ENCODE measurements at regions not wholly inside any gene's neighbourhood (a gene's known extent, or its start where the extent isn't known, plus 50 kb on each side); places are given as distances from the start of the nearest gene placed in this dataset.
"Not testable (repeated sequence)": the region's sequence is repeated elsewhere in the genome, so short reads cannot be mapped to it uniquely, and the experiment has no call there.

DNA sequence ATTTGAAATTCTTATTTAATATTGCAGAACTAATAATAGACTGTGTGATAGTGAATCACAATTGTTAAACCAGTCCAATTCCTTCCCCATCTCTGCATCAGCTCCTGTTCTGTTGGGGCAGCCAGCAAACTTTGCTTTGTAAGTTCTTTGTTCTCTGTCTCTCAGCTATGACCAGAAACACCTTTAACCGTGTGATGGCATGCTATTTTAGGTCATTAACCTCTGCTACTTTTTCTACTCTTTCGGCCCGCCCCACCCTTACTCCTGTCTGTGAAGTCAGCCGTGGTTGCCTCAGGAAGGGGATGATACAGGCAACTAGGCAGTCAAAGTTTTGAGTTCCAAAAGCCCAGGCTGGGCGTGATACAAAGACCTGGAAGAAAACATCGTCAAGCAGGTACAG, 51.3 kb upstream of the EGFL6 start:
- no peak for DNase-seq

DNA sequence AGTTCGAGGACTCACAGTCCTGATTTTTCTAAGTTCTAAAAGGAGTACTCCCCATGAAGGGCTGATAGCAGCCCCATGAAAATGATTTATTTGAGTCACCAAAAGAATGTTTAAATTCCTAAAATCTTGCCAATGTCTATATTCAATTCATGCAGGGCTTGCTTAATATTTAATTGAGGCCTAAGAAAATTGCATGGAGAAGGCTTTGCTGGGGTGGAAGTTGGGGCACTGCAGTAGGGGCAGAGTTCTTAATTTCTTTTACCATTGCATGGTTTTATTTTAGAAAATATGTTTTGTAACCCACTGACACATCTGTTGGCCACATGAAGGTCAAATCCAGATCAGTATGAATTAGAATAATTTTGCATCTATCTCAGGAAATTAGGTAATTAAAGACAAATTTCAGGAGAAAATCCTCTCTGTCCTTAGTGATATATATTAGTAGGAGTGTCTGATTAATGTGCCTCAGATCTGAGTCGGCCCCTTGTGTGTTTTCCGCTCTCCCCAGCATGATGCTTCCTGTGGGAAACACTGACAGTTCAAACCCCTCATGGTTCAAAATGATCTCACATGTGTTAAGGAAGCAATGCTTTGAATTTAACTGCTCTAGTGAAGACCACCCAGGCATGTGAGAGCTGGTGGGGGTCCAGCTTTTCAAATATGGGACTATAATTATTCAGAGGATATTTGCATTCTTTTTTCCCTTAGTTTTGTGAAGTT, 54.0 kb upstream of the EGFL6 start:
- no peak for DNase-seq

DNA sequence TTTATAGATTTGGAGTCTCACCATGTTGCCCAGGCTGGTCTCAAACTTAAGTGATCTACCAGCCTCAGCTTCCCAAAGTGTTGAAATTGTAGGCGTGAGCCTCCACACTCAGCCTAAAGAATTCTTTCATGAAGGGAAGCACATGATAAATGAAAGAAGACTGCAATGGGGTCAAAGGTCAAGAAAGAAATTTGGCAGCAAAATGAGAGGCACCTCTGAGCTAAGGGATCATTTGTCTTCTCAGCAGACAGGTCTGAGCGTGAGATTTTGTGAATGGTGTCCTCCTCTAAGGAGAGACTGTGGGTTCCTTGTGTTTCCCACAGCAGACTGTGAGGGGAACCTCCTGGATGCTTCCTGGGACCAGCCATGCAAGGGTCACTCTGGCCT, 57.5 kb upstream of the EGFL6 start:
- no peak for DNase-seq

DNA sequence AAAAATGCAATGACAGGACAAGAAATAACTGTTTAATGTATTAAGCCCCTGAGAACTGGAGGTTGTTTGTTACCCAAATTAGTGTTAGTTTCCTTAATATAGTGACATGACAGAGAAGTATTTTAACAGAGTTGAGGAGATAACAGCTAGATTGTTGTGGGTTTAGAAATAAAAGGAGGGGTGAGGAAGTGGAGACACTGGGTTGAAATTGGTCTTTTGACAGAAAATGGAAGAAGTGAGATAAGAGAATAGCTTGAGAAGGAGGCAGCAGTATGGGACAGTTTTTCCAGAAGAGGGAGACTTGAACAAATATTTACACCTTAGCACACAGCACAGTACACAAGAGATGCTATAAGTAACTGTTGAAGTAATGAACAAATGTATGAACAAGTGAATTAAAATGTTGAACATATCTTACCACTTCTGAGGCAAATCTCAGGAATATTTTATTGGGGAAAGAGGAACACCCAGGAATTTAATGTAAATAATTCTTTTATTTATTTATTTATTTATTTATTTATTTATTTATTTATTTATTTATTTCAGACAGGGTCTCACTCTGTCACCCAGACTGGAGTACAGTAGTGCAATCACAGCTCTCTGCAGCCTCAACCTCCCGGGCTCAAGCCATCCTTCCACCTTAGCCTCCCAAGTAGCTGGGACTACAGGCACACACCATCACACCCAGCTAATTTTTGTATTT, 58.0 kb upstream of the EGFL6 start:
- DNase-seq, result no peak

DNA sequence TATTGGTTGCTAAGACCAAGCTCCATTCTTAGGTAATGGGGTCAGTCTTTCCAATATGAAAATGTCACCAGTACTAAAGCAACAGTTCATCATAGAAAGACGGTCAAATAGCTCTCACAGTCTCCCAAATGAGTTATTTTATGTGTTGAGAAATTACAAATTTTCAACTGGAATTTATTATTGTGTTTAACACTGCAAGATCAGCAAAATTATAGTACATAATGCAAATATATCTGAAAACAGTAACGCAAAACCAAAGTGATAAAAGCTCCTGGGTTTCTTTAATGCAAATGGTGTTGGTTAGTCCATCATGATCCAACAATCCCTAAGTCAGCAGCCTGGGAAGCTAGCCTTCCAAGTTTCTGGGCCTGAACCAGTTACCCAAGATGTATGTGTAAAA, 61.5 kb upstream of the EGFL6 start:
- DNase-seq, result no peak

DNA sequence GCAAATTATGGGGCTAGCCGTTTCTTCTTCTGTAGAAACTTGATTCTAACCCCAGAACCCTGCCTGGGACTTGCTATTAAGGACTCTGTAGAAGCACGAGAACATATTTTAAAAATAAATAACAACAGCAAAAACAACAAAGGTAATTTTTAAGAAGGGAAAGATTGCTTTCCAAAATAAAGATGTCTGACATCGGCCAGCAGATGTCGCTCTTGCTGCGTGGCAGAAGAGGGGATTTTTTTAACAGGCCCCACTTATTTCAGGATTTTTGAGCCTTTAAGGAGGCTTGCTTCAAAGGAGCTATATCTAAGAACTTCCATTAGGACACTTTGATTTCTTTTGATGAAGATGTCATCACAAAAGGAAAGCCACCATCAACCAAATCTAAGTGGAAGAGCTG, 62.8 kb upstream of the EGFL6 start:
- peak; percentile 42 for DNase-seq

DNA sequence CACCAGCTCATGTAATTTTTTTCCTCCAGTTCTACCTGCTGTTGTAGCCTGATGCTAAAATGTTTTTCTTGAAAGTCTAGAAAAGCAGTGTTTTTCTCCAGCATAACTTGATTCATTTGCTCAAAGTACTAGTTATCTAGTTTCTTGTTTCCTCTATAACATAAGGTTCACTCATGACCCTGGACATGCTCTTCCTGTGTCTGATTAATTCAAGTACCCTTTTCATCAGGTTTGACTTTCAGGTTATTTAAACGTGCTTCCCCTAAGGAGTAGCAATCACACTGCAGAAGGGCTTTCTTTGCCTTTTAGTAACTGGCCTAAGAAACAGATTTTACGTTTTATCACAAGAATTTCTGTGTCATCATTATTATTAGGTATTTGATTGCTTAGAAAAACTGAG, 66.8 kb upstream of the EGFL6 start:
- no peak for DNase-seq

DNA sequence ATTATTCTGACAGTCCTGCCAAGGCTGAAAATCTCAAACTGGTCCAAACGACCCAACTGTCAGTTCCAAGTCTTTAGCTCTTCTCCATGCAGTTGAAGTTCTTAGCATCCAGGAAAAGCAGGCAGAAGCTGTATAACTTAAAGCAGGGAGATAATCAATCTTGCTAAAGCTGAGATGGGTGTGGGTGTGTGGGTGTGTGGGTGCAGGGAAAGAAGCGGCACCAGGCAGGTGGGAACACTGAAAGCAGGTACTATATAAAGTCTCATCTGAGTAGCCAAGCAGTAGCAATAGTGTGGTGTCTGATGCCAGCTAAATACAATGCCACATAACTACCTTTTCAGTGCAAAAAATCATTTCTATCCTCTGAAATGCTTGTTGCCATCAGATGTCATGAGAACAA, 69.7 kb upstream of the EGFL6 start:
- DNase-seq, result no peak

DNA sequence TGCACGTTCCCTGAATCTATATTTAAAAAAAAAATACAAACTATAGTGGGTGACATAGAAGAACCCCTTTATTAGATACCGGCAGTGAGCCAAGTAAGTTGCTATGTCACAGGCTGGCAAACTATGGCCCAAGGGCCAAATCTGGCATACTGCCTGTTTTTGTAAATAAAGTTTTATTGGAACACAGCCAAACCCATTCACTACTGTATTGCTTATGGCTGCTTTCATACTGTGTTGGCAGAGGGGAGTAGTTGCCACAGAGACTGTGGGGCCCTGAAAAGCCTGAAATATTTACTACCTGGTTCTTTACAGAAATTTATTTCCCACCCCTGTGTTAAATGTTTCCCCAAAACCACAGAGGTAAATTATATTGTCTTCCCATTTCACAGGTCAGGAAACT, 71.2 kb upstream of the EGFL6 start:
- no peak for DNase-seq

DNA sequence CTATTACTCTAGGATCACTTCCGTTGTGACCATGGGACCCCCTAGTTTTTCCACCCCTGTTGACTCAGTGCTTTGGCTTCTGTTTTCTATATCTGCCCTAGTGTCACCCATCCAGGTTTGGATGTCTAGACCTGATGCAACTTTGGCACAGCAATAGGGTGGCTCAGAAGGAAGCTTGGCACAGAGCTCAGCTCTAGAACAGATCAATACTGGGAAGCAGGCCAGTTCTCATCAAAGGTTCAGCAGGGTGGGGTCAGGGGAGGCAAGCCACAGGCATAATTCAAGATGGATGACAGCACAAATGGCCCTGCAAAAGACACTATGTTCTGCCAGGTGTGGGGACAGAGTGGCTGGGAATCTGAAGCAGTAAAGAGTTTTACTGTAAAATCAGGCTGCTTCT, 74.2 kb upstream of the EGFL6 start:
- no peak for DNase-seq

DNA sequence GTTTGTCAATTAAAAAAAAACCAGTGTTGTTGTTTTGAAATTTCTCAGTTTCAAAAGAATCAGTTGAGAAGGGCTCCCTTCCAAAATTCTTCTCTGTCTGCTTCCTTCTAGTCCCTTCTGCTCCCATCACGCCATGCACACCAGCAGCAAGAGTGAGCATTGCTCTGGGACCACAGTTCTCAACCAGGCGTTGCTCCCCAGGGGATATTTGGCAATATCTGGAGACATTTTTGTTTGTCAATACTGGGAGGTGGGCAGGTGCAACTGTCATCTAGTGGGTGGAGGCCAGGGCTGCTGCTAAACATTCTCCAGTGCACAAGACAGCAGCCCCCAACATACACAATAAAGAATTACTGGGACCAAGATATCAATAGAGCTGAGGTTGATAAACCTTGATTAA, 74.8 kb upstream of the EGFL6 start:
- no peak for DNase-seq

DNA sequence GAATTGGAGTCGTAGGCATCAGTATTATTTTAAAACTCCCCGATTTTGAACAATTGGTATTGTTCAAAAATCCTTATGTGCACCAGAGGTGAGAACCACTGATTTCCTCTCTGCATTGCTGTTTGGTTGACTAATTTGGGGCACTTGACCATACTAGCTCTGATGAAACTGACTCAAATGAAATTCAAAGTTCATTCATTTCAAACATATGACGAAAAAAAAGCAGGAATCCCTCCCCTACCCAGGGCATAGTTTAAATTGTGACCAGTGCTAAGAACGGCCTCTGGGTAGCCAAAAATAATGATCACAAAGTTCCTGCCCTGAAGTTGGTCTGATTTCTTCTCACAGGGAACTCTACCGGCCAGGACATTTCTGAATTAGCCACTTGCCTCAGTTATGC, 75.7 kb upstream of the EGFL6 start:
- DNase-seq, result no peak

DNA sequence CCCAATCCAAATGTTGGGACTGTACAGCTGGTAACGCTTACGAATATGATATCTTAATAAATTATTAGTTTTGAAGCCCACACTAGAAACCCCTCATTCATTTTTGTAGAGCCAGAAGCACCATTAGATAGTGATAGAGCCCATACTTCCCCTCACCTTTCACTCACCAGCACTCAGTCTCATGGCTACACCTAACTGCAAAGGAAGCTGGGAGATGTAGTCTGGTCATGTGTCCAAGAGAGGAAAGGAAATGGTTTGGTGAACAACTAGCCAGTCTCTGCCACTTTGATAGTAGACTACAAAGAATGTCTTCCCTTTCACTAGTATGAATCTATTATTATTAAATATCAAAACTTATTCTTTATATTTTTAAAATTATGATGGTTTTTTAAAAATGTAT, 77.1 kb upstream of the EGFL6 start:
- no peak for DNase-seq

DNA sequence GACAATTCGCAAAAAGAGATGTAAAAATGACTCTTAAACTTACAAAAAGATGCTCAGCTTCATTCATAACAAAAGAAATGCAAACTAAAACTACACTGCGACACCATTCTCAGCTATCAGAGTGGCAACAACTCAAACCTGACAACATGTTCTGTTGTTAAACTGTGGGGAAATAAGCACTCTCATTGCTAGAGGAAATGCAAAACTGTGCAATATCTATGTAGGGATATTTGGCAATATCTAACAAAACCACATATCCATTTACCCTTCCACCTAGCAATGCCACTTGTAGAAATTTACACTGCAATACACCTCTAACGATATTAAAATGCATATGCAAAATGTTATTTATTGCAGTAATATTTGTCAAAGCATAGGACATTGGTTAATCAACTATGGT, 78.3 kb upstream of the EGFL6 start:
- no peak for DNase-seq

DNA sequence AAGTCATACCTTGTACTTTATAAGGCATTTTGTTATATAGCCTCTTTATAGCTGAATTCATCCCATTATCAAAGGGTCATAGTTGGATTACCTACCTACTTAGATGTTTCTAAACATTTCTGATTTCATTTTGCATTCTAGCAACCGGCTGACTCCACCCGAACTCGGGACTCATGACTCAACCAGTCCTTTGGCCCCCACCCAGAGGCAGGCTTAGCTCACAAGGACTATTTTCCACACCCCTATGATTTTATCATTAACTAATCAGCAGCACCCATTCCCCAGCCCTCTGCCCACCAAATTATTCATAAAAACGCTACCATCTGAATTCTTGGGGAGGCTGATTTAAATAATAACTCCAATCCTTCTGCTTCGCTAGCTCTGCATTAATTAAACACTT, 79.9 kb upstream of the EGFL6 start:
- no peak for DNase-seq

DNA sequence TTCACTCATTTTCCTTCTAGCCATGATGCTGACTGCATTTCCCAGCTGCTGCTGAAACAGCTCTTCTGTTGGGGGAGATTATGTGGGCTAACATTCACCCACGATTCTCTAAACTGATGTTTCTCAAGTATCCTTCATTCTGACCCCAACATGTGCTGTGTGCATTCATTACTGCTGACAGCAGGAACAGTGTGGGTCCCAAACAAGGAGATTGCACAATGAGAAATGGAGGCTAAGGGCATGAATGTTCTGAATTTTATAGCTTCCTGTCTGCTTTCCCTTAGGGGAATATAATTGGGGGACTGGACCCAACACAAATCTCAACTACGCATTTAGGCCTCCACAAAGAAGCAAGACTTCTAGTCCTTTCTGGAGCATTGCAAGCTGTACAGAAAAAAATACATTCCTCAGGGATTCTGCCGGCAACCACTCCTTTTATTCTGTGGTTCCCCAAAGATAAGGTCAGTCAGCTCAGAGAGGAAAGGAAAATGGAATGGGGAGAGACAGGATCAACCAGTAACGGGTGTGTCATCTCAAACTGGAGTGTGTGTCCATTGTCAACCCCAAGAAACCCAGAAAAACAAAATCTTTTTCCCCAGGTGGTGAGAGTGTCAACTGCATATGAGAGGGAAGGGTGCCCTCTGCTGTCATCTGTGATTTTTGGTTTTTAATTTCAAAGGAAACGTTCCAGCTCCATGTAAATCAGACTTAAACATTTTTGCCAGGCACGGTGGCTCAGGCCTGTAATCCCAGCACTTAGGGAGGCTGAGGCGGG, 81.5 kb upstream of the EGFL6 start:
- peak; percentile 40 for DNase-seq

DNA sequence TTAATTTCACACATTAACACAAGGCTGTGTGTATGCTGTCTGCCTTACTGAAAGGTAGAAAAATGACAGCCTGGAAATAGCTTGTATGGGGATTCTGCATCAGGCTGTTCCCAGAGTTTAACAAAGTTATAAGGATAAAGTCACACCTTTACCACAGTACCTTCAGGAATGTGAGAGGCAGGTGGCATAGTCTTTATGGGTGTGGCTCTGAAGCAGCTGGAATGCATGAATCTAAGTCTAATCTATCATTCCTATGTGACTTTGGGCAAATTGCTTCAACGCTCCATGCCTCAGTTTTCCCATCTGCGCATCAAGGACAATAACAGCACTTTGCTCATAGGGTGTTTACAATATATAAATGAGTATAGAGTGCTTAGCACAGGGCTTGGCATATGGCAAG, 84.2 kb upstream of the EGFL6 start:
- no peak for DNase-seq

DNA sequence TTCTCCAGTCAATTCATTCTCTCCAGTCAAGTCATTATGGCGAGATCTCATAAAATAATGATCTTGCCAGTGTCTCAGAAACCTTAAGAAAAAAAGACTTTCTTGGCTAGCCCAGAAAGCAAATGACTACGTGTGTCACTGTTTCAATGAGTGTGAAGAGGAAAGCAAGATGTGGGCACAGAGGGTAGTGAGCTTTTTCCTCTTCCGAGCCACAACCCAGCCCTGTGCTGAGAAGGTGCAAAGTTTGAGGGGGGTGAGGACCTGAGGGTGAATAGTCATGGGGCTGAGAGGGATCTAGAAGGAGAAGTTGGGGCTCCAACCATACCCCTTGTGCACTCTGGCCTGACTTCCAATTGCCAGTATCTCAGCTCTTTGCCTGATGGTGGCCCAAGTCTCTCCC, 85.6 kb upstream of the EGFL6 start:
- DNase-seq, result peak; percentile 6

DNA sequence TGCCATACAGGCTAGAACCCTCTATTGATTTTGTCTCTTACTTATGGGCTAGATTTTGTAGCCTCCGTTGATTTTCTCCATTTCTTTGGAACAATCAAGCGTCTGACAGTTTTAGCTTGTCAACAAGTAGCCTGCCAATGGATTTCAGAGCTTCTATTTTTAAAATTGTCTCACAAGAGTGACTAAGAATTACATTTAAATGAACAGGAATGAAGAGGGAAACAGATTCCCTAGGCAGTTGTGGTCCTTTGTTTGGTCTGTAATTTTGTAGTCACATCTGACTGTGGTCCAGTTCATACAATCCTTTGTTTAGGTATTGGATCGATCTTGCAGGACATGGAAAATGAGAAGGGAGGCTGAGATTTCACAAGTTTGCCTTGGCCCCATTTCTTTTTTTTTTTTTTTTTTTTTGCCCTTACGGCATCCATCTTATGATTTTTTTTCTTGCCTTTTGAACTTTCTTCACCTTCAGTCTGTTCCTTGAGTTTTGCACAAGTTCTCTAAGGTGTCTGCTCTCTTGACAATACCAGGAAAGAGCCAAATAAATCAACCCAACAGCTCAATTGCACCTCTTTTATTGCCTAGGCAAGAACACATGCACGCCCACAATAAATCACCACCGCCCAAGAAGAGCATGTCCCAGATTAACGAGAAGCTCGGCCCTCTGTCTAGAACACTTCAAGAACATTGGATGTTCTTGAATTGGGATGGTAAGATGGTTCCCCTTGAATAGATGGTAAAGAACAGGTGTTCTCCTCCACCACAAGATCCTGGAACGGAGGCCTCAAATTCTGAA, 86.5 kb upstream of the EGFL6 start:
- DNase-seq, result no peak

DNA sequence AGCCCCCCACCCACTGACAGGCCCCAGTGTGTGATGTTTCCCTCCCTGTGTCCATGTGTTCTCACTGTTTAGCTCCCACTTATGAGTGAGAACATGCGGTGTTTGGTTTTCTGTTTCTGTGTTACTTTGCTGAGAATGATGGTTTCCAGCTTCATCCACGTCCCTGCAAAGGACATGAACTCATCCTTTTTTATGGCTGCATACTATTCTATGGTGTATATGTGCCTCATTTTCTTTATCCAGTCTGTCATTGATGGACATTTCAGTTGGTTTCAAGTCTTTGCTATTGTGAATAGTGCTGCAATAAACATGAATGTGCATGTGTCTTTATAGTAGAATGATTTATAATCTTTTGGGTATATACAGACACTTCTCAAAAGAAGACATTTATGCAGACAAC, 88.6 kb upstream of the EGFL6 start:
- DNase-seq, result not testable (repeated sequence)

DNA sequence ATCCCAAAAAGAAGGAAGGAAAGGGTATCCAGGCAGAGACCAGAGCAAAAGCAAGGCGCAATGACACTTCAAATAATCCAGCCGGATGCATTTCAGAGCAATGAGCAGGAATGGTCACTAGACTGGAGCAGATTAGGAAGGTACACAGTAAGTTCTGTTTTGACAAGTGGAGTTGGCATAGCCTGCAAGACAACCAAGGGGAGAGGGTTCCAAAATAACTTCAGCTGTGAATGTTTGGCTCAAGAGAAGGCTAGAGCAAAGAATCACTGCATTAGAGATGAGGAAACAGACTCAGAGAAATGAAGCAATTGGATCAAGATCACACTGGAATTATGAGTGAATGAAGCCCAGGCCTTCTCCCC, 90.0 kb upstream of the EGFL6 start:
- DNase-seq, result no peak

DNA sequence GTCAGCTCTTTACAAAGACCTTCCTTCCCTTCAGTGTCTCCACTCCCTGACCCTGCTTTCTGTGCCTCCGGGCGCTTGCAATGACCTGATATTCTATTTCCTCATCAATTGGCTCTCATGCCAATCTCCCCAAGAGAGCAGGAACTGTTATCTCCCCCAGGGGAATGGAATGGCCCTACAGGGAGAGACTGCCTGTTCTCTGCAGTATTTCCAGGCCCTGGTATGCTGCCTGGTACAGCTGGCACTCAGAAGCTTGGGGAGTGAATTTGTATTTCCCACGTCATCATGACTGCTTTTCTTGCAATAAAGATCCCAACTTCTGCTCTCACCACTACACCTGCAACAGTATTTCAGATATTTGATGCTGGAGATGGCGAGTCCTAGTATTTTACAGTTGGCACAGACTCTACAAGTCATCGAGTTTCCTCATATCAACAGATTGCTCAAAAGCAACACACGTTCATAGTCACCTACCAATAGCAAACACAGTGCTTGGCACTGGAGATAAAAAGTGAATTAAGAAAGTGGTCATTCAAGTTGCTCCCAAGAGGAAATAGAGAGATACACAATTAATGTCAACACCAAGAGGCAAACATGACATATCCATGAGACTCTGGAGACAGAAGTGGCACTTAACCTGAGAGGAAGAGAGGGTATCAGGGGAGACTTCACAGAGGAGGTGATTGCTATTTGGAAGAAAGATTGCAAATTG, 90.5 kb upstream of the EGFL6 start:
- DNase-seq, result no peak

DNA sequence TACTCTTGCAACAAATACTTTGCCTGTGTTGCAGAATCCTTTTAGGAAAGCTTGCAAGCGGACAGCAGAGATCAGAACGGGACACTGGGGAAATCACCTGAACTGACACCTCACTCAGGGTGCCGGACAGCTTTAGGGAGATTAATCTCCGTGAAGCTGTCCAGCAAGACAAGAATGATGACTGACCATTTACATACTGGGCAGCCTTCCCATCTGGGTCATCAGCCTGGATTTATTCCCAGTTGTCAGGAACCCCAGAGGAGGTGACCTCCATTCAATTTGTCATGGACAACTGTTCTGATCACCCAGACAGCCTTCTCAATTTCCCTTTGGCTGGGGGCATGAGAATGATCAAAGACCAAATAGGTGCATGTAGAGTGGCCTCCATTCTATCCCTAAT, 93.0 kb upstream of the EGFL6 start:
- DNase-seq, result no peak
